OCI-LY1 (cell line): ENCODE measurements at regions not wholly inside any gene's neighbourhood (a gene's known extent, or its start where the extent isn't known, plus 50 kb on each side); places are given as distances from the start of the nearest gene placed in this dataset.

Source experiments
- EZH2 ChIP-seq: fragments of 200-600 bp; sonication (generic), shearing (Covaris generic); IDR thresholded peaks from 2 replicates; pipeline ENCODE4 v1.8.0; 2017; ENCODE audit warnings: borderline replicate concordance, mixed run types, mild to moderate bottlenecking, antibody characterized with exemption, low read length, moderate library complexity, mixed read lengths
- TF ChIP-seq, protein P1 (sequence below): fragments of 200-600 bp; sonication (generic), shearing (Covaris generic); IDR thresholded peaks from 2 replicates; pipeline ENCODE4 v1.5.1; 2017; ENCODE audit warnings: mild to moderate bottlenecking, antibody characterized with exemption, low read length, moderate library complexity, mixed read lengths

DNA sequence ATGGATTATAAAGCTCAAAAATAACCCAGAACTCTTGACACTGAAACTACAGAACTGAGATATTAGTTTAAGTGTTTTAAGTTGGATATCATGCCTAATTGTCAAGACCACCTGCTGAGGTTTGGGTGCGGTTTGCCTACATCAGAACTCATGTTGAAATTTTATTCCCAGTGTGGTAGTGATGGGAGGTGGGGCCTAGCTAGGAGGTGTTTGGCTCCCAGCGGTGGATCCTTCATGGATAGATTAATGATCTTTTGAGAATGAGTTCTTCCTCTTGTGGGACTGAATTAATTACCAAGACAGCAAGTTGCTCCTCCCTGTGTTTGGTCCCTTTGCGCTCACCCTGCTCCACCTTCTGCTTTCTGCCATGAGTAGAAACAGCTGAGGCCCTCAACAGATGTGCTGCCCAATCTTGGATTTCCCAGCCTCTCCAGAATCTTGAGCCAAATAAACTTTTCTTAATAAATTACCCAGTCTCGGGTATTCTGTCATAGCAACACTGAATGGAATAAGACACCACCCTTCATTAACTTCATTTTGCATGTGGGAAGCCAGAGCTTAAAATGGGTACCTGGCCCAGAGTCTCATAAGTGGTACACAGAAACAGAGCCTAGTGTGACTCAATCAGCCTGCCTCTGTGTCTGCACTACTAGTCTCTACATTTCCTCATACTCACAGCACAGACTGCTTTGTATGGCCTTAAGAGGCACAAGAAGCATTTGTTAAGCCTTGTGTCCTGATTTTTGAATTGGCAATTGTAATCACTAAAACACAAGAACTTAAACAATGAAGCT lies 158.4 kb downstream of the IBTK start:
- TF ChIP-seq, protein P1, sequence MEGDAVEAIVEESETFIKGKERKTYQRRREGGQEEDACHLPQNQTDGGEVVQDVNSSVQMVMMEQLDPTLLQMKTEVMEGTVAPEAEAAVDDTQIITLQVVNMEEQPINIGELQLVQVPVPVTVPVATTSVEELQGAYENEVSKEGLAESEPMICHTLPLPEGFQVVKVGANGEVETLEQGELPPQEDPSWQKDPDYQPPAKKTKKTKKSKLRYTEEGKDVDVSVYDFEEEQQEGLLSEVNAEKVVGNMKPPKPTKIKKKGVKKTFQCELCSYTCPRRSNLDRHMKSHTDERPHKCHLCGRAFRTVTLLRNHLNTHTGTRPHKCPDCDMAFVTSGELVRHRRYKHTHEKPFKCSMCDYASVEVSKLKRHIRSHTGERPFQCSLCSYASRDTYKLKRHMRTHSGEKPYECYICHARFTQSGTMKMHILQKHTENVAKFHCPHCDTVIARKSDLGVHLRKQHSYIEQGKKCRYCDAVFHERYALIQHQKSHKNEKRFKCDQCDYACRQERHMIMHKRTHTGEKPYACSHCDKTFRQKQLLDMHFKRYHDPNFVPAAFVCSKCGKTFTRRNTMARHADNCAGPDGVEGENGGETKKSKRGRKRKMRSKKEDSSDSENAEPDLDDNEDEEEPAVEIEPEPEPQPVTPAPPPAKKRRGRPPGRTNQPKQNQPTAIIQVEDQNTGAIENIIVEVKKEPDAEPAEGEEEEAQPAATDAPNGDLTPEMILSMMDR = no peak
- no peak for TF ChIP-seq EZH2
